HG03095 (cell line): ENCODE measurements at regions not wholly inside any gene's neighbourhood (a gene's known extent, or its start where the extent isn't known, plus 50 kb on each side); places are given as distances from the start of the nearest gene placed in this dataset.

Experiments
- ATAC-seq: cut with Tn5 transposase; IDR thresholded peaks from one replicate; pipeline ENCODE4 v1.9.1; 2021; ENCODE audit warnings: moderate library complexity; ENCODE audit not compliant: unreplicated experiment

GRCh38 chr3:118550122-118550521 lies 484.5 kb downstream of the IGSF11 start:
- no peak for ATAC-seq

GRCh38 chr3:118550556-118550955 lies 484.1 kb downstream of the IGSF11 start:
- no peak for ATAC-seq

- no peak for ATAC-seq
Observed at GRCh38 chr3:118554148-118554838, 480.4 kb downstream of the IGSF11 start.

- no peak for ATAC-seq
Observed at GRCh38 chr3:118556983-118557382, 477.7 kb downstream of the IGSF11 start.

GRCh38 chr3:118557513-118557912 lies 477.1 kb downstream of the IGSF11 start:
- no peak for ATAC-seq

- no peak for ATAC-seq
Observed at GRCh38 chr3:118559286-118559685, 475.4 kb downstream of the IGSF11 start.

- no peak for ATAC-seq
Observed at GRCh38 chr3:118564800-118565199, 469.8 kb downstream of the IGSF11 start.

- ATAC-seq, result no peak
Observed at GRCh38 chr3:118573912-118574311, 460.7 kb downstream of the IGSF11 start.

GRCh38 chr3:118577055-118577777 lies 457.4 kb downstream of the IGSF11 start:
- no peak for ATAC-seq

GRCh38 chr3:118578559-118578958 lies 456.1 kb downstream of the IGSF11 start:
- ATAC-seq, result no peak

- no peak for ATAC-seq
Observed at GRCh38 chr3:118587037-118587741, 447.5 kb downstream of the IGSF11 start.

- ATAC-seq, result no peak
Observed at GRCh38 chr3:118587847-118588246, 446.8 kb downstream of the IGSF11 start.

- ATAC-seq, result no peak
Observed at GRCh38 chr3:118593277-118593670, 441.4 kb downstream of the IGSF11 start.

GRCh38 chr3:118597184-118597583 lies 437.5 kb downstream of the IGSF11 start:
- ATAC-seq, result no peak

GRCh38 chr3:118607915-118608820 lies 426.5 kb downstream of the IGSF11 start:
- ATAC-seq, result no peak

- ATAC-seq, result no peak
Observed at GRCh38 chr3:118618247-118619040, 416.2 kb downstream of the IGSF11 start.

GRCh38 chr3:118626453-118626852 lies 408.2 kb downstream of the IGSF11 start:
- ATAC-seq, result no peak

GRCh38 chr3:118628704-118629341 lies 405.8 kb downstream of the IGSF11 start:
- peak; percentile 97 for ATAC-seq

- ATAC-seq, result no peak
Observed at GRCh38 chr3:118629821-118630220, 404.8 kb downstream of the IGSF11 start.

- no peak for ATAC-seq
Observed at GRCh38 chr3:118635711-118636110, 398.9 kb downstream of the IGSF11 start.
